HG02981 (cell line): ENCODE measurements at regions not wholly inside any gene's neighbourhood (a gene's known extent, or its start where the extent isn't known, plus 50 kb on each side); places are given as distances from the start of the nearest gene placed in this dataset.
"Not testable (repeated sequence)": the region's sequence is repeated elsewhere in the genome, so short reads cannot be mapped to it uniquely, and the experiment has no call there.

Experiments
- ATAC-seq: cut with Tn5 transposase; IDR thresholded peaks from one replicate; pipeline ENCODE4 v1.9.1; 2021; ENCODE audit warnings: mild to moderate bottlenecking, moderate library complexity; ENCODE audit not compliant: unreplicated experiment

DNA sequence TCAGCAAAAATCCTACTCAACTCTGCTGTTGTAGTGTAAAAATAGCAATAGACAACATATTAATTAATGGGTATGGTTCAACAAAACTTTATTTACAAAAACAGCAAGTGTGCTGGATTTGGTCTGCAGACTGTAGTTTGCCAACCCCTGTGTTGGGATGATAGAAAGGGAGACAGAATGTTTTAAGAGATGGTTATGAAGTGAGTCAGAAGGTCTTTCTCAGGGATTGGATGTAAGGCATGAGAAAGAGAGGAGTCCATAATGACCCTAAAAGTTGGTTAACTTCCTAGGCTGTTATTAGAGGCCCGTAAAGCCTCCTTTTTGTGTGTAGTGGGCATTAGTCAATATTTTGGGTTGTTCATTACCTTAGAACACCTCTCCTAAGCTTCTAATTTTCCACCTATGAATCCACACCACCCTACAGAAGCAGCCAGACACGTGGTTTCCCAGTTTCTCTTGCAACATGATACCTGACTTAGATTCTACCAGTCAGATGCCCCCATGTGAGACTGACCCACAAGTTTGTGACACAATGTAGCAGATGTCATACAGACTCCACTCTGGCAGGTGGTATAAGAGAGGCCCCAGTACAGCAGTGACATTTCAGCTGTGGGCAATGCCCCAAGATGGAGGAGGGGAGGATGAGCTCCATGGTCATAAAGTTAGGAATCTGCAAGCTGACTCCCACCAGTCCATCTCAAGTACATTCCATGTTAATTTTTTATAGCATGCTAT is 1015.6 kb downstream of the KCNMA1 start:
- ATAC-seq = no peak

DNA sequence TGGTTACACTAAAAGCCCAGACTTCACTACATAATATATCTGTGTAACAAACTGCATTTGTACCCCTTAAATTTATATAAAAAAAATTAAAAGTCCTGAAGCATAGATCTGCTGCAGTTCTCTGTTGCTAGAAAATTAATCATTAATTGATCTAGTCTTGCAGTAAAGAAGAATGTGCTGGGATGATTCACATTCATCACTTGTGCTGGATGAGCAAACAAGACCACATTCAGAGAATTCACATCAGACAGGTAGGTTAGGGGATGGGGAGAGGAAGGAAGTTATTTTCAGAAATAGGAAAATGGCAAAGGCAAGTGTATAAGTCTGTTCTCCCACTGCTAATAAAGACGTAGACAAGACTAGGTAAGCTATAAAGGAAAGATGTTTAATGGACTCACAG is 1019.0 kb downstream of the KCNMA1 start:
- no peak for ATAC-seq

DNA sequence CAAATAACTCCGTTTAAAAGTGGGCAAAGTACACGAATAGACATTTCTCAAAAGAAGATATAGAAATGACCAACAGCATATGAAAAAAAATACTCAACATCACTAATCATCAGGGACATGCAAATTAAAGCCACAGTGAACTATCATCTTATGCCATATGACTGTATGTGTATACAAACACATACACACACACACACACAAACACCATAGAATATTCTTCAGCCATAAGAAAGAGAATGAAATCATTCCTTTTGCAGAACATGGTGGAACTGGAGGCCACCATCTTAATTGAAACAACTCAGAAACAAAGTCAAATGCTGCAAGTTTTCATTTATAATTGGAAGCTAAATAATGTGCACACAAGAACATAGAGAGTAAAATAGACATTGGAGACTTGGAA is 1019.4 kb downstream of the KCNMA1 start:
- ATAC-seq = no peak

DNA sequence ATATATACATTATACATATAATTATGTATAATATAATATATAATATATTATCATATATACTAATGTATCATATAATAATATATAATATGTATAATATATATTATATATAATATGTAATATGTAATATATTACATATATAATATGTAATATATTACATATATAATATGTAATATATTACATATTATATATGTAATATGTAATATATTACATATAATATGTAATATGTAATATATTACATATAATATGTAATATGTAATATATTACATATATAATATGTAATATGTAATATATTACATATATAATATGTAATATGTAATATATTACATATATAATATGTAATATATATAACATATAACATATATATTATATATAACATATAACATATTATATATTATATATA is 1020.9 kb downstream of the KCNMA1 start:
- not testable (repeated sequence) for ATAC-seq

DNA sequence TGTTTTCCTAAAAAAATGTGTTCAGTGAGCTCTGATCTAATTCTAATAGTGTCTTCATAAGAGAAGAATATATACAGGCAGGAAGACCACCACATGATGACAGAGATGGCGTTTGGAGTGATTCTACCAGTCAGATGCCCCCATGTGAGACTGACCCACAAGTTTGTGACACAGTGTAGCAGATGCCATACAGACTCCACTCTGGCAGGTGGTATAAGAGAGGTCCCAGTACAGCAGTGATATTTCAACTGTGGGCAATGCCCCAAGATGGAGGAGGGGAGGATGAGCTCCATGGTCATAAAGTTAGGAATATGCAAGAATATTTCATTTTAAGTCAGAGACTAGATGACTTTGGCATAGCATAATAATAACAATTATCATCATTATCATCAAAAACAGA is 1022.6 kb downstream of the KCNMA1 start:
- no peak for ATAC-seq
